Body of pancreas (tissue), 4 donors: ENCODE measurements at regions not wholly inside any gene's neighbourhood (a gene's known extent, or its start where the extent isn't known, plus 50 kb on each side); places are given as distances from the start of the nearest gene placed in this dataset.

Source experiments
- POLR2A ChIP-seq, 3 donors: fragments of 450-650 bp; IDR thresholded peaks; one replicate each; pipeline ENCODE4 v1.6.1; 2016; ENCODE audit warnings: antibody characterized with exemption in 3 of 3, mild to moderate bottlenecking in 2 of 3
- TF ChIP-seq, protein P1 (sequence below), 7 experiments: fragments of 450-650 bp in 4 of 7; fragments of 200-600 bp in 3 of 7; sonication (generic) in 3 of 7; IDR thresholded peaks; one replicate each; pipeline ENCODE4 v1.5.1; 2016 to 2019; ENCODE audit warnings: antibody characterized with exemption in 7 of 7

DNA sequence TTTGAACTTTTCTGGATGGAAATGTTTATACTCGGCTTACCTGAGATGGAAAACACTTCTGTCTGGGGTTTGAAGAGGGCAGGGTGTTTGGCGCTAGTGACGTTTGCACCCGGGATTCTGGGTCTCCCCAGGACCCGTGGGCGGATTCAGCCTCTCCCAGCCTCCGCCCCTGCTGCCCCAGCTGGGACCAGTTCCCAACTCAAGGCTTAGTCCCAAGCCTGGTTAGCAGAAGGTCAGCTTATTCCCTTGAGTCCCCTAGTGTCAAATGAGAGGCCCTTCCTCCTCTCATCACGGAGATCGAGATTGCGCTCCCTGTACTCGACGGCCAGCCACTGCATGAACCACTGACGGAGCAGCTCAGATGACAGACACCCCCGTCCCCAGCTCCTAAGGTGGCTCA is 123.2 kb downstream of the RTP5 start:
- TF ChIP-seq, protein P1, sequence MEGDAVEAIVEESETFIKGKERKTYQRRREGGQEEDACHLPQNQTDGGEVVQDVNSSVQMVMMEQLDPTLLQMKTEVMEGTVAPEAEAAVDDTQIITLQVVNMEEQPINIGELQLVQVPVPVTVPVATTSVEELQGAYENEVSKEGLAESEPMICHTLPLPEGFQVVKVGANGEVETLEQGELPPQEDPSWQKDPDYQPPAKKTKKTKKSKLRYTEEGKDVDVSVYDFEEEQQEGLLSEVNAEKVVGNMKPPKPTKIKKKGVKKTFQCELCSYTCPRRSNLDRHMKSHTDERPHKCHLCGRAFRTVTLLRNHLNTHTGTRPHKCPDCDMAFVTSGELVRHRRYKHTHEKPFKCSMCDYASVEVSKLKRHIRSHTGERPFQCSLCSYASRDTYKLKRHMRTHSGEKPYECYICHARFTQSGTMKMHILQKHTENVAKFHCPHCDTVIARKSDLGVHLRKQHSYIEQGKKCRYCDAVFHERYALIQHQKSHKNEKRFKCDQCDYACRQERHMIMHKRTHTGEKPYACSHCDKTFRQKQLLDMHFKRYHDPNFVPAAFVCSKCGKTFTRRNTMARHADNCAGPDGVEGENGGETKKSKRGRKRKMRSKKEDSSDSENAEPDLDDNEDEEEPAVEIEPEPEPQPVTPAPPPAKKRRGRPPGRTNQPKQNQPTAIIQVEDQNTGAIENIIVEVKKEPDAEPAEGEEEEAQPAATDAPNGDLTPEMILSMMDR (IDR thresholded peaks at IDR 0.05) = no peak
- no peak for TF ChIP-seq POLR2A (IDR thresholded peaks at IDR 0.05)
